IMR-90 (cell line): ENCODE measurements at regions not wholly inside any gene's neighbourhood (a gene's known extent, or its start where the extent isn't known, plus 50 kb on each side); places are given as distances from the start of the nearest gene placed in this dataset.

Source experiments
- ATAC-seq: fragments of 200-7000 bp; cut with Tn5 transposase; 2 replicates; pipeline ENCODE4 v1.9.1; 2020; ENCODE audit warnings: low read depth, mild to moderate bottlenecking, moderate library complexity
- BruUV-seq: library from RNA; stranded (reverse); fragments of 400-500 nt; replicated peaks from 2 replicates; lab custom pipeline; 2021; lab: Mats Ljungman, UMichigan
- CTCF ChIA-PET: fragments of 300-600 bp; formaldehyde crosslinking; extraction: SDS; loops from one replicate; lab custom pipeline; 2021; ENCODE audit warnings: antibody characterized with exemption; lab: Yijun Ruan, JAX
- POLR2A ChIA-PET: fragments of 300-600 bp; sonication (Branson Sonifier 250); formaldehyde crosslinking; loops from one replicate; lab custom pipeline; 2022; ENCODE audit warnings: antibody characterized with exemption; ENCODE audit not compliant: unreplicated experiment; lab: Charles Lee
- DNase-seq: peaks from one replicate; pipeline ENCODE4 v3.0.0; 2013
- H2AFZ ChIP-seq: replicated peaks from 2 replicates; pipeline ENCODE3; 2013; ENCODE audit warnings: low read length, mild to moderate bottlenecking; ENCODE audit not compliant: poor library complexity
- H2AK5ac ChIP-seq: 2 replicates; pipeline ENCODE4 v1.6.1; 2013; ENCODE audit warnings: low read depth, low read length, inconsistent platforms
- H2AK9ac ChIP-seq: replicated peaks from 2 replicates; pipeline ENCODE3; 2013; ENCODE audit warnings: mild to moderate bottlenecking, low read depth, low read length, moderate library complexity; ENCODE audit not compliant: poor library complexity
- H2BK120ac ChIP-seq: 2 replicates; pipeline ENCODE4 v1.6.1; 2013; ENCODE audit warnings: low read depth, low read length, inconsistent platforms
- H2BK15ac ChIP-seq: 3 replicates; pipeline ENCODE4 v1.6.1; 2013; ENCODE audit warnings: low read depth, low read length, inconsistent platforms
- H2BK20ac ChIP-seq: 2 replicates; pipeline ENCODE4 v1.6.1; 2013; ENCODE audit warnings: low read depth, mild to moderate bottlenecking, inconsistent platforms, low read length, moderate library complexity
- H2BK5ac ChIP-seq: 2 replicates; pipeline ENCODE4 v1.6.1; 2013; ENCODE audit warnings: mild to moderate bottlenecking, low read depth, low read length, inconsistent platforms; ENCODE audit not compliant: poor library complexity, severe bottlenecking
- H3K14ac ChIP-seq: replicated peaks from 2 replicates; pipeline ENCODE4 v1.6.1; 2013; ENCODE audit warnings: low read depth, low read length, inconsistent platforms
- H3K18ac ChIP-seq: 2 replicates; pipeline ENCODE4 v1.6.1; 2013; ENCODE audit warnings: low read depth, low read length, control low read depth
- H3K23ac ChIP-seq: 2 replicates; pipeline ENCODE4 v1.6.1; 2013; ENCODE audit warnings: low read depth, low read length, inconsistent platforms
- H3K27ac ChIP-seq: 2 replicates; pipeline ENCODE4 v1.5.1; 2013; ENCODE audit warnings: mild to moderate bottlenecking, control low read depth, low read length; ENCODE audit not compliant: insufficient read depth
- H3K27me3 ChIP-seq: 2 replicates; pipeline ENCODE4 v1.6.1; 2013; ENCODE audit warnings: low read length; ENCODE audit not compliant: control insufficient read depth, insufficient read depth
- H3K36me3 ChIP-seq: 2 replicates; pipeline ENCODE4 v1.6.1; 2013; ENCODE audit warnings: low read length, mixed read lengths; ENCODE audit not compliant: control insufficient read depth, insufficient read depth
- H3K4ac ChIP-seq: 2 replicates; pipeline ENCODE4 v1.6.1; 2013; ENCODE audit warnings: low read depth, low read length, inconsistent platforms
- H3K4me1 ChIP-seq: 2 replicates; pipeline ENCODE4 v1.6.1; 2013; ENCODE audit warnings: low read length, mixed read lengths; ENCODE audit not compliant: control insufficient read depth, insufficient read depth
- H3K4me2 ChIP-seq: 2 replicates; pipeline ENCODE4 v1.6.1; 2013; ENCODE audit warnings: low read depth, mild to moderate bottlenecking, control low read depth, low read length, moderate library complexity
- H3K4me3 ChIP-seq: 2 replicates; pipeline ENCODE4 v1.5.1; 2013; ENCODE audit warnings: low read depth, mild to moderate bottlenecking, control low read depth, low read length, moderate library complexity; ENCODE audit not compliant: insufficient read depth
- H3K56ac ChIP-seq: 2 replicates; pipeline ENCODE4 v1.6.1; 2013; ENCODE audit warnings: low read length, inconsistent platforms; ENCODE audit not compliant: insufficient read depth; ENCODE audit errors: extremely low read depth
- H3K79me1 ChIP-seq, 2 experiments: 2 replicates each; pipeline ENCODE4 v1.6.1; 2013; ENCODE audit warnings: low read length in 2 of 2, inconsistent platforms in 1 of 2, low read depth in 1 of 2
- H3K9ac ChIP-seq: 2 replicates; pipeline ENCODE4 v1.6.1; 2013; ENCODE audit warnings: low read depth, low read length, control low read depth
- H3K9me1 ChIP-seq: 2 replicates; pipeline ENCODE4 v1.6.1; 2013; ENCODE audit warnings: low read length, inconsistent platforms; ENCODE audit not compliant: insufficient read depth
- H3K9me3 ChIP-seq: 2 replicates; pipeline ENCODE4 v1.6.1; 2013; ENCODE audit warnings: low read length; ENCODE audit not compliant: control insufficient read depth, insufficient read depth
- H4K20me1 ChIP-seq: 2 replicates; pipeline ENCODE4 v1.6.1; 2013; ENCODE audit warnings: low read length, inconsistent platforms; ENCODE audit not compliant: insufficient read depth
- H4K5ac ChIP-seq: 2 replicates; pipeline ENCODE4 v1.6.1; 2013; ENCODE audit warnings: mild to moderate bottlenecking, low read depth, low read length, control low read depth
- H4K8ac ChIP-seq, 2 experiments: 2 replicates each; pipeline ENCODE4 v1.6.1; 2013; ENCODE audit warnings: low read depth in 2 of 2, low read length in 2 of 2, control low read depth in 1 of 2, inconsistent platforms in 1 of 2
- H4K91ac ChIP-seq: 2 replicates; pipeline ENCODE4 v1.6.1; 2013; ENCODE audit warnings: low read depth, low read length, inconsistent platforms; ENCODE audit not compliant: insufficient read depth
- BHLHE40 ChIP-seq: fragments of 150-350 bp; IDR thresholded peaks from 2 replicates; pipeline ENCODE4 v1.6.1; 2016; ENCODE audit warnings: mild to moderate bottlenecking, low read depth, low read length
- CEBPB ChIP-seq: IDR thresholded peaks from 2 replicates; pipeline ENCODE4 v1.6.1; 2012; ENCODE audit warnings: low read depth, low read length, improper control_type of control experiment
- CHD1 ChIP-seq: IDR thresholded peaks from 2 replicates; pipeline ENCODE4 v1.6.1; 2012; ENCODE audit warnings: low read depth, low read length, improper control_type of control experiment
- FOS ChIP-seq: fragments of 150-350 bp; IDR thresholded peaks from 2 replicates; pipeline ENCODE4 v1.6.1; 2016; ENCODE audit warnings: low read depth, low read length
- MAFK ChIP-seq: IDR thresholded peaks from 2 replicates; pipeline ENCODE4 v1.6.1; 2012; ENCODE audit warnings: low read depth, low read length, improper control_type of control experiment
- MAZ ChIP-seq: IDR thresholded peaks from 2 replicates; pipeline ENCODE4 v1.6.1; 2012; ENCODE audit warnings: low read depth, mild to moderate bottlenecking, low read length, improper control_type of control experiment, moderate library complexity, borderline replicate concordance
- MXI1 ChIP-seq: IDR thresholded peaks from 2 replicates; pipeline ENCODE4 v1.6.1; 2012; ENCODE audit warnings: low read depth, mild to moderate bottlenecking, low read length, moderate library complexity, borderline replicate concordance
- NFE2L2 ChIP-seq: fragments of 150-350 bp; IDR thresholded peaks from 2 replicates; pipeline ENCODE4 v1.6.1; 2016; ENCODE audit warnings: low read depth, mild to moderate bottlenecking, low read length
- POLR2A ChIP-seq: IDR thresholded peaks from 2 replicates; pipeline ENCODE4 v1.6.1; 2012; ENCODE audit warnings: mild to moderate bottlenecking, low read depth, low read length
- RAD21 ChIP-seq: IDR thresholded peaks from 2 replicates; pipeline ENCODE4 v1.6.1; 2012; ENCODE audit warnings: low read length, improper control_type of control experiment
- RCOR1 ChIP-seq: IDR thresholded peaks from 2 replicates; pipeline ENCODE4 v1.6.1; 2012; ENCODE audit warnings: mild to moderate bottlenecking, low read length, improper control_type of control experiment; ENCODE audit not compliant: insufficient replicate concordance
- RFX5 ChIP-seq: IDR thresholded peaks from 2 replicates; pipeline ENCODE4 v1.8.0; 2012; ENCODE audit warnings: low read depth, mild to moderate bottlenecking, low read length, moderate library complexity
- SMC3 ChIP-seq: fragments of 150-350 bp; IDR thresholded peaks from 2 replicates; pipeline ENCODE4 v1.6.1; 2016; ENCODE audit warnings: low read depth, mild to moderate bottlenecking, antibody characterized with exemption, low read length, moderate library complexity
- WGBS, 2 experiments: methylation state at CpG; one replicate each; pipeline versions ENCODE4 v1.1.5 to v1.1.7; 2013; ENCODE audit warnings: missing lambda C conversion rate in 2 of 2; ENCODE audit not compliant: insufficient read length in 1 of 2; ENCODE audit errors: extremely low coverage in 2 of 2; 5-methylcytosine and 5-hydroxymethylcytosine counted together
- dilution Hi-C: fragments of 300-500 bp; cut with HindIII; formaldehyde crosslinking; loops from one replicate; pipeline ENCODE4 v1.14.3; 2018; ENCODE audit warnings: low sequenced_read_pairs; ENCODE audit not compliant: unreplicated experiment
- in situ Hi-C: fragments of 300-500 bp; cut with MboI; formaldehyde crosslinking; loops from 3 replicates; pipeline ENCODE4 v1.14.3; 2019; ENCODE audit warnings: low sequenced_read_pairs, inconsistent platforms, mixed read lengths
- intact Hi-C: fragments of 100-400 bp; cut with micrococcal nuclease; formaldehyde crosslinking; loops from 2 replicates; pipeline ENCODE4 v1.10.0; 2022
- TF ChIP-seq, protein P1 (sequence below): fragments of 150-350 bp; IDR thresholded peaks from 2 replicates; pipeline ENCODE4 v1.6.1; 2016; ENCODE audit warnings: low read depth, mild to moderate bottlenecking, low read length, moderate library complexity, borderline replicate concordance
- TF ChIP-seq, protein P2 (sequence below): conservative IDR thresholded peaks from 2 replicates; pipeline ENCODE4 v1.5.1; 2012; ENCODE audit warnings: mild to moderate bottlenecking, low read depth, low read length, improper control_type of control experiment
- TF ChIP-seq, protein P3 (sequence below): fragments of 150-350 bp; IDR thresholded peaks from 2 replicates; pipeline ENCODE4 v1.6.1; 2017; ENCODE audit warnings: mild to moderate bottlenecking, antibody characterized with exemption, low read length, low read depth

DNA sequence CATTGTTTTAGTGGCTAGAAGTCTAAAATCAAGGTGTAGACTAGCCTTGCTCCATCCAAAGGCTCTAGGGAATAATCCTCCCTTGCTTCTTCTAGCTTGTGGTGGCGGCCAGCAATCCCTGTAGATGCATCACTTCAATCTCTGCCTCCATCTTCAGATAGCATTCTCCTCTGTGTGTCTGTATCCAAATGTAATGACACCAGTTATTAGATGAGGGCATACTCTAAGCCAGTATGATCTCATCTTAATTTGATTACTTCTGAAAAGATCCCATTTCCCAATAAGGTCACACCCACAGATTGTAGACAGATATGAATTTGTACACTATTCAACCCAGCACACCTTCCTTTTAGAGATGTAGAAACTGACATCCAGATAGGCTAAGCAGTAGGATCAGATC lies 334.5 kb upstream of the KCNMB2 start:
- Histone ChIP-seq H3K9me3 (no peaks in the 10 kb centered on the region), H3K14ac (no peak overlapping the region), H3K4me3 (no peak overlapping the region), H4K8ac (no peak overlapping the region), H2BK120ac (no peak overlapping the region), H3K9ac (no peak overlapping the region), H3K56ac (no peak overlapping the region), H2BK5ac (no peak overlapping the region), H4K20me1 (no peaks in the 10 kb centered on the region), H3K27me3 (no peaks in the 10 kb centered on the region), H4K91ac (no peak overlapping the region), H4K5ac (no peak overlapping the region), H3K79me1 (no peaks in the 10 kb centered on the region), H3K4ac (no peak overlapping the region), H3K4me2 (no peak overlapping the region), H3K27ac (no peak overlapping the region), H2AK5ac (no peak overlapping the region), H3K18ac (no peak overlapping the region), H2AFZ (no peak overlapping the region), H3K23ac (no peak overlapping the region), H2BK15ac (no peak overlapping the region), H3K36me3 (no peaks in the 10 kb centered on the region), H2AK9ac (no peak overlapping the region), H2BK20ac (no peak overlapping the region), H3K4me1 (peaks cover 10% of the 10 kb centered on the region; the same call in 1 of the 2 replicates), H3K9me1 (no peaks in the 10 kb centered on the region)
- ChIA-PET CTCF (no interaction called here), POLR2A (no interaction called here)
- DNase-seq (no peak), ATAC-seq (no peak)
- dilution Hi-C loops, result no loop called here
- TF ChIP-seq NFE2L2, result no peak
- TF ChIP-seq SMC3, result no peak
- no peak for TF ChIP-seq MAFK
- no peak for TF ChIP-seq FOS
- no peak for TF ChIP-seq POLR2A
- TF ChIP-seq BHLHE40, result no peak
- no peak for TF ChIP-seq MXI1
- no peak for TF ChIP-seq RAD21
- TF ChIP-seq, protein P1, sequence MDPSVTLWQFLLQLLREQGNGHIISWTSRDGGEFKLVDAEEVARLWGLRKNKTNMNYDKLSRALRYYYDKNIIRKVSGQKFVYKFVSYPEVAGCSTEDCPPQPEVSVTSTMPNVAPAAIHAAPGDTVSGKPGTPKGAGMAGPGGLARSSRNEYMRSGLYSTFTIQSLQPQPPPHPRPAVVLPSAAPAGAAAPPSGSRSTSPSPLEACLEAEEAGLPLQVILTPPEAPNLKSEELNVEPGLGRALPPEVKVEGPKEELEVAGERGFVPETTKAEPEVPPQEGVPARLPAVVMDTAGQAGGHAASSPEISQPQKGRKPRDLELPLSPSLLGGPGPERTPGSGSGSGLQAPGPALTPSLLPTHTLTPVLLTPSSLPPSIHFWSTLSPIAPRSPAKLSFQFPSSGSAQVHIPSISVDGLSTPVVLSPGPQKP, result no peak
- TF ChIP-seq RCOR1, result no peak
- TF ChIP-seq, protein P2, sequence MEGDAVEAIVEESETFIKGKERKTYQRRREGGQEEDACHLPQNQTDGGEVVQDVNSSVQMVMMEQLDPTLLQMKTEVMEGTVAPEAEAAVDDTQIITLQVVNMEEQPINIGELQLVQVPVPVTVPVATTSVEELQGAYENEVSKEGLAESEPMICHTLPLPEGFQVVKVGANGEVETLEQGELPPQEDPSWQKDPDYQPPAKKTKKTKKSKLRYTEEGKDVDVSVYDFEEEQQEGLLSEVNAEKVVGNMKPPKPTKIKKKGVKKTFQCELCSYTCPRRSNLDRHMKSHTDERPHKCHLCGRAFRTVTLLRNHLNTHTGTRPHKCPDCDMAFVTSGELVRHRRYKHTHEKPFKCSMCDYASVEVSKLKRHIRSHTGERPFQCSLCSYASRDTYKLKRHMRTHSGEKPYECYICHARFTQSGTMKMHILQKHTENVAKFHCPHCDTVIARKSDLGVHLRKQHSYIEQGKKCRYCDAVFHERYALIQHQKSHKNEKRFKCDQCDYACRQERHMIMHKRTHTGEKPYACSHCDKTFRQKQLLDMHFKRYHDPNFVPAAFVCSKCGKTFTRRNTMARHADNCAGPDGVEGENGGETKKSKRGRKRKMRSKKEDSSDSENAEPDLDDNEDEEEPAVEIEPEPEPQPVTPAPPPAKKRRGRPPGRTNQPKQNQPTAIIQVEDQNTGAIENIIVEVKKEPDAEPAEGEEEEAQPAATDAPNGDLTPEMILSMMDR, result no peak
- TF ChIP-seq CEBPB, result no peak
- no peak for TF ChIP-seq MAZ
- TF ChIP-seq RFX5, result no peak
- TF ChIP-seq, protein P3, sequence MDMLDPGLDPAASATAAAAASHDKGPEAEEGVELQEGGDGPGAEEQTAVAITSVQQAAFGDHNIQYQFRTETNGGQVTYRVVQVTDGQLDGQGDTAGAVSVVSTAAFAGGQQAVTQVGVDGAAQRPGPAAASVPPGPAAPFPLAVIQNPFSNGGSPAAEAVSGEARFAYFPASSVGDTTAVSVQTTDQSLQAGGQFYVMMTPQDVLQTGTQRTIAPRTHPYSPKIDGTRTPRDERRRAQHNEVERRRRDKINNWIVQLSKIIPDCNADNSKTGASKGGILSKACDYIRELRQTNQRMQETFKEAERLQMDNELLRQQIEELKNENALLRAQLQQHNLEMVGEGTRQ, result no peak
- TF ChIP-seq CHD1, result no peak
- no TSS peak for BruUV-seq
- in situ Hi-C loops, result no loop called here
- no CpG with 5 or more reads among the region's 1 CpG for WGBS, 2 experiments
- intact Hi-C loops, result no loop called here
